GM23338 (cell line): ENCODE measurements at regions not wholly inside any gene's neighbourhood (a gene's known extent, or its start where the extent isn't known, plus 50 kb on each side); places are given as distances from the start of the nearest gene placed in this dataset.

ENCODE experiments used
- ATAC-seq: fragments of 200-7000 bp; cut with Tn5 transposase; 3 replicates; pipeline ENCODE4 v1.9.1; 2020
- DNase-seq: peaks from one replicate; pipeline ENCODE4 v3.0.0-alpha.2; 2015; ENCODE audit warnings: low spot score
- H2AFZ ChIP-seq: fragments of 200-600 bp; sonication (generic); 2 replicates; pipeline ENCODE4 v1.8.0; 2016; ENCODE audit warnings: antibody characterized with exemption, mild to moderate bottlenecking, moderate library complexity
- H3F3A ChIP-seq: fragments of 200-600 bp; sonication (generic); replicated peaks from 2 replicates; pipeline ENCODE4 v1.8.0; 2017; ENCODE audit warnings: antibody characterized with exemption, mixed run types, low read depth
- H3K27ac ChIP-seq: fragments of 200-600 bp; sonication (generic); 2 replicates; pipeline ENCODE4 v1.6.1; 2016; ENCODE audit warnings: low read depth
- H3K27me3 ChIP-seq: fragments of 200-600 bp; sonication (generic); 2 replicates; pipeline ENCODE4 v1.8.0; 2016; ENCODE audit warnings: mild to moderate bottlenecking, mixed run types, moderate library complexity; ENCODE audit not compliant: insufficient read depth
- H3K36me3 ChIP-seq: fragments of 200-600 bp; sonication (generic); 2 replicates; pipeline ENCODE4 v1.8.0; 2016; ENCODE audit warnings: mild to moderate bottlenecking; ENCODE audit not compliant: insufficient read depth
- H3K4me1 ChIP-seq: fragments of 200-600 bp; sonication (generic); 2 replicates; pipeline ENCODE4 v1.8.0; 2016; ENCODE audit warnings: mild to moderate bottlenecking, moderate library complexity; ENCODE audit not compliant: insufficient read depth
- H3K4me2 ChIP-seq: fragments of 200-600 bp; sonication (generic); 2 replicates; pipeline ENCODE4 v1.7.1; 2017; ENCODE audit warnings: mixed run types
- H3K4me3 ChIP-seq: fragments of 200-600 bp; sonication (generic); 2 replicates; pipeline ENCODE4 v1.6.1; 2016; ENCODE audit warnings: mixed run types
- H3K79me2 ChIP-seq: fragments of 200-600 bp; sonication (generic); replicated peaks from 2 replicates; pipeline ENCODE4 v1.8.0; 2017; ENCODE audit warnings: mild to moderate bottlenecking; ENCODE audit not compliant: insufficient read depth
- H3K9me2 ChIP-seq: fragments of 200-600 bp; sonication (generic); 2 replicates; pipeline ENCODE4 v1.8.0; 2017; ENCODE audit not compliant: insufficient read depth
- H4K20me1 ChIP-seq: fragments of 200-600 bp; sonication (generic); replicated peaks from 2 replicates; pipeline ENCODE4 v1.8.0; 2017; ENCODE audit warnings: mild to moderate bottlenecking; ENCODE audit not compliant: insufficient read depth
- H3K27ac Mint-ChIP-seq: 2 replicates; pipeline ENCODE4 v1.8.0; 2020; ENCODE audit warnings: inconsistent platforms, mild to moderate bottlenecking, moderate library complexity, mixed read lengths
- H3K27me3 Mint-ChIP-seq: 3 replicates; pipeline ENCODE4 v1.8.0; 2022; ENCODE audit warnings: low read depth, mild to moderate bottlenecking, moderate library complexity, mixed read lengths, inconsistent platforms; ENCODE audit not compliant: insufficient read depth, poor library complexity
- H3K36me3 Mint-ChIP-seq: 3 replicates; pipeline ENCODE4 v1.8.0; 2021; ENCODE audit warnings: low read depth, mild to moderate bottlenecking, inconsistent platforms, moderate library complexity, mixed read lengths
- H3K4me1 Mint-ChIP-seq: 3 replicates; pipeline ENCODE4 v1.8.0; 2020; ENCODE audit warnings: mild to moderate bottlenecking, inconsistent platforms, mixed read lengths
- H3K4me3 Mint-ChIP-seq: 3 replicates; pipeline ENCODE4 v1.8.0; 2021; ENCODE audit warnings: moderate library complexity, mild to moderate bottlenecking, inconsistent platforms, mixed read lengths
- H3K9me3 Mint-ChIP-seq: 3 replicates; pipeline ENCODE4 v1.8.0; 2020; ENCODE audit warnings: moderate library complexity, mild to moderate bottlenecking, inconsistent platforms, mixed read lengths
- CREB1 ChIP-seq: fragments of 250-450 bp; sonication (Bioruptor Pico); IDR thresholded peaks from 2 replicates; pipeline ENCODE4 v1.5.0; 2020; ENCODE audit warnings: low read depth, mild to moderate bottlenecking, moderate library complexity
- EZH2 ChIP-seq: fragments of 200-600 bp; sonication (generic); IDR thresholded peaks from one replicate; pipeline ENCODE4 v1.8.0; 2017; ENCODE audit warnings: antibody characterized with exemption, mild to moderate bottlenecking, low read depth; ENCODE audit not compliant: unreplicated experiment
- EZH2phosphoT487 ChIP-seq: fragments of 200-600 bp; sonication (generic); IDR thresholded peaks from one replicate; pipeline ENCODE4 v1.8.1; 2018; ENCODE audit warnings: antibody characterized with exemption; ENCODE audit not compliant: unreplicated experiment
- JUNB ChIP-seq: IDR thresholded peaks from one replicate; pipeline ENCODE4 v1.6.1; 2016; ENCODE audit warnings: antibody characterized with exemption; ENCODE audit not compliant: unreplicated experiment
- NANOG ChIP-seq: IDR thresholded peaks from 2 replicates; pipeline ENCODE4 v1.6.1; 2016; ENCODE audit warnings: antibody characterized with exemption, borderline replicate concordance
- POLR2AphosphoS5 ChIP-seq: IDR thresholded peaks from 2 replicates; pipeline ENCODE4 v1.6.1; 2016; ENCODE audit warnings: antibody characterized with exemption, low read depth
- STAT1 ChIP-seq: IDR thresholded peaks from one replicate; pipeline ENCODE4 v1.6.1; 2016; ENCODE audit warnings: antibody characterized with exemption; ENCODE audit not compliant: unreplicated experiment
- ZNF114 ChIP-seq: fragments of 250-450 bp; sonication (Bioruptor Pico); IDR thresholded peaks from 2 replicates; pipeline ENCODE4 v1.5.0; 2020; ENCODE audit warnings: mild to moderate bottlenecking, moderate library complexity
- TF ChIP-seq, protein P1 (sequence below): fragments of 250-450 bp; sonication (Bioruptor Pico); IDR thresholded peaks from 2 replicates; pipeline ENCODE4 v1.5.0; 2020; ENCODE audit warnings: mild to moderate bottlenecking, moderate library complexity
- TF ChIP-seq, protein P2 (sequence below): IDR thresholded peaks from one replicate; pipeline ENCODE4 v1.6.1; 2018; ENCODE audit warnings: antibody characterized with exemption; ENCODE audit not compliant: unreplicated experiment

GRCh38 chr3:190734490-190734889, 128.0 kb downstream of the GMNC start:
- H3K4me3 ChIP-seq = no peak overlapping the region
- Mint-ChIP-seq H3K4me3 (no peak overlapping the region), H3K36me3 (no peaks in the 10 kb centered on the region), H3K9me3 (no peaks in the 10 kb centered on the region), H3K27me3 (no peaks in the 10 kb centered on the region), H3K4me1 (peaks cover 9% of the 10 kb centered on the region), H3K27ac (no peak overlapping the region)
- no peaks in the 10 kb centered on the region for H3K27me3 ChIP-seq
- no peaks in the 10 kb centered on the region for H3K79me2 ChIP-seq
- no peaks in the 10 kb centered on the region for H3K4me1 ChIP-seq
- no peak overlapping the region for H3K27ac ChIP-seq
- no peaks in the 10 kb centered on the region for H3K9me2 ChIP-seq
- TF ChIP-seq JUNB = no peak
- no peak for TF ChIP-seq STAT1
- TF ChIP-seq EZH2 = no peak
- TF ChIP-seq, protein P1, sequence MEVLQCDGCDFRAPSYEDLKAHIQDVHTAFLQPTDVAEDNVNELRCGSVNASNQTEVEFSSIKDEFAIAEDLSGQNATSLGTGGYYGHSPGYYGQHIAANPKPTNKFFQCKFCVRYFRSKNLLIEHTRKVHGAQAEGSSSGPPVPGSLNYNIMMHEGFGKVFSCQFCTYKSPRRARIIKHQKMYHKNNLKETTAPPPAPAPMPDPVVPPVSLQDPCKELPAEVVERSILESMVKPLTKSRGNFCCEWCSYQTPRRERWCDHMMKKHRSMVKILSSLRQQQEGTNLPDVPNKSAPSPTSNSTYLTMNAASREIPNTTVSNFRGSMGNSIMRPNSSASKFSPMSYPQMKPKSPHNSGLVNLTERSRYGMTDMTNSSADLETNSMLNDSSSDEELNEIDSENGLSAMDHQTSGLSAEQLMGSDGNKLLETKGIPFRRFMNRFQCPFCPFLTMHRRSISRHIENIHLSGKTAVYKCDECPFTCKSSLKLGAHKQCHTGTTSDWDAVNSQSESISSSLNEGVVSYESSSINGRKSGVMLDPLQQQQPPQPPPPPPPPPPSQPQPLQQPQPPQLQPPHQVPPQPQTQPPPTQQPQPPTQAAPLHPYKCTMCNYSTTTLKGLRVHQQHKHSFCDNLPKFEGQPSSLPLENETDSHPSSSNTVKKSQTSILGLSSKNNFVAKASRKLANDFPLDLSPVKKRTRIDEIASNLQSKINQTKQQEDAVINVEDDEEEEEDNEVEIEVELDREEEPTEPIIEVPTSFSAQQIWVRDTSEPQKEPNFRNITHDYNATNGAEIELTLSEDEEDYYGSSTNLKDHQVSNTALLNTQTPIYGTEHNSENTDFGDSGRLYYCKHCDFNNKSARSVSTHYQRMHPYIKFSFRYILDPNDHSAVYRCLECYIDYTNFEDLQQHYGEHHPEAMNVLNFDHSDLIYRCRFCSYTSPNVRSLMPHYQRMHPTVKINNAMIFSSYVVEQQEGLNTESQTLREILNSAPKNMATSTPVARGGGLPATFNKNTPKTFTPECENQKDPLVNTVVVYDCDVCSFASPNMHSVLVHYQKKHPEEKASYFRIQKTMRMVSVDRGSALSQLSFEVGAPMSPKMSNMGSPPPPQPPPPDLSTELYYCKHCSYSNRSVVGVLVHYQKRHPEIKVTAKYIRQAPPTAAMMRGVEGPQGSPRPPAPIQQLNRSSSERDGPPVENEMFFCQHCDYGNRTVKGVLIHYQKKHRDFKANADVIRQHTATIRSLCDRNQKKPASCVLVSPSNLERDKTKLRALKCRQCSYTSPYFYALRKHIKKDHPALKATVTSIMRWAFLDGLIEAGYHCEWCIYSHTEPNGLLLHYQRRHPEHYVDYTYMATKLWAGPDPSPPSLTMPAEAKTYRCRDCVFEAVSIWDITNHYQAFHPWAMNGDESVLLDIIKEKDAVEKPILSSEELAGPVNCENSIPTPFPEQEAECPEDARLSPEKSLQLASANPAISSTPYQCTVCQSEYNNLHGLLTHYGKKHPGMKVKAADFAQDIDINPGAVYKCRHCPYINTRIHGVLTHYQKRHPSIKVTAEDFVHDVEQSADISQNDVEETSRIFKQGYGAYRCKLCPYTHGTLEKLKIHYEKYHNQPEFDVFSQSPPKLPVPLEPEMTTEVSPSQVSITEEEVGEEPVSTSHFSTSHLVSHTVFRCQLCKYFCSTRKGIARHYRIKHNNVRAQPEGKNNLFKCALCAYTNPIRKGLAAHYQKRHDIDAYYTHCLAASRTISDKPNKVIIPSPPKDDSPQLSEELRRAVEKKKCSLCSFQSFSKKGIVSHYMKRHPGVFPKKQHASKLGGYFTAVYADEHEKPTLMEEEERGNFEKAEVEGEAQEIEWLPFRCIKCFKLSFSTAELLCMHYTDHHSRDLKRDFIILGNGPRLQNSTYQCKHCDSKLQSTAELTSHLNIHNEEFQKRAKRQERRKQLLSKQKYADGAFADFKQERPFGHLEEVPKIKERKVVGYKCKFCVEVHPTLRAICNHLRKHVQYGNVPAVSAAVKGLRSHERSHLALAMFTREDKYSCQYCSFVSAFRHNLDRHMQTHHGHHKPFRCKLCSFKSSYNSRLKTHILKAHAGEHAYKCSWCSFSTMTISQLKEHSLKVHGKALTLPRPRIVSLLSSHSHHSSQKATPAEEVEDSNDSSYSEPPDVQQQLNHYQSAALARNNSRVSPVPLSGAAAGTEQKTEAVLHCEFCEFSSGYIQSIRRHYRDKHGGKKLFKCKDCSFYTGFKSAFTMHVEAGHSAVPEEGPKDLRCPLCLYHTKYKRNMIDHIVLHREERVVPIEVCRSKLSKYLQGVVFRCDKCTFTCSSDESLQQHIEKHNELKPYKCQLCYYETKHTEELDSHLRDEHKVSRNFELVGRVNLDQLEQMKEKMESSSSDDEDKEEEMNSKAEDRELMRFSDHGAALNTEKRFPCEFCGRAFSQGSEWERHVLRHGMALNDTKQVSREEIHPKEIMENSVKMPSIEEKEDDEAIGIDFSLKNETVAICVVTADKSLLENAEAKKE (CRISPR knock-in tag) = no peak
- no peak for TF ChIP-seq EZH2phosphoT487
- no peak for TF ChIP-seq POLR2AphosphoS5
- TF ChIP-seq NANOG = no peak
- ATAC-seq (no peak), DNase-seq (no peak)
- no peaks in the 10 kb centered on the region for H3K36me3 ChIP-seq
- H3K4me2 ChIP-seq = no peak overlapping the region
- no peaks in the 10 kb centered on the region for H3F3A ChIP-seq
- H4K20me1 ChIP-seq = no peaks in the 10 kb centered on the region
- H2AFZ ChIP-seq = no peak overlapping the region

- Mint-ChIP-seq H3K9me3 (no peaks in the 10 kb centered on the region), H3K4me1 (peaks cover 9% of the 10 kb centered on the region), H3K4me3 (no peak overlapping the region), H3K27ac (no peak overlapping the region), H3K27me3 (no peaks in the 10 kb centered on the region), H3K36me3 (no peaks in the 10 kb centered on the region)
- ATAC-seq (no peak), DNase-seq (no peak)
- Histone ChIP-seq H3K4me3 (no peak overlapping the region), H3F3A (no peaks in the 10 kb centered on the region), H3K27me3 (no peaks in the 10 kb centered on the region), H3K79me2 (no peaks in the 10 kb centered on the region), H3K9me2 (no peaks in the 10 kb centered on the region), H4K20me1 (no peaks in the 10 kb centered on the region), H3K4me1 (no peaks in the 10 kb centered on the region), H3K4me2 (no peak overlapping the region), H3K36me3 (no peaks in the 10 kb centered on the region), H3K27ac (no peak overlapping the region), H2AFZ (no peak overlapping the region)
- TF ChIP-seq CREB1 (no peak), ZNF114 (CRISPR knock-in tag) (no peak)
- TF ChIP-seq, protein P2, sequence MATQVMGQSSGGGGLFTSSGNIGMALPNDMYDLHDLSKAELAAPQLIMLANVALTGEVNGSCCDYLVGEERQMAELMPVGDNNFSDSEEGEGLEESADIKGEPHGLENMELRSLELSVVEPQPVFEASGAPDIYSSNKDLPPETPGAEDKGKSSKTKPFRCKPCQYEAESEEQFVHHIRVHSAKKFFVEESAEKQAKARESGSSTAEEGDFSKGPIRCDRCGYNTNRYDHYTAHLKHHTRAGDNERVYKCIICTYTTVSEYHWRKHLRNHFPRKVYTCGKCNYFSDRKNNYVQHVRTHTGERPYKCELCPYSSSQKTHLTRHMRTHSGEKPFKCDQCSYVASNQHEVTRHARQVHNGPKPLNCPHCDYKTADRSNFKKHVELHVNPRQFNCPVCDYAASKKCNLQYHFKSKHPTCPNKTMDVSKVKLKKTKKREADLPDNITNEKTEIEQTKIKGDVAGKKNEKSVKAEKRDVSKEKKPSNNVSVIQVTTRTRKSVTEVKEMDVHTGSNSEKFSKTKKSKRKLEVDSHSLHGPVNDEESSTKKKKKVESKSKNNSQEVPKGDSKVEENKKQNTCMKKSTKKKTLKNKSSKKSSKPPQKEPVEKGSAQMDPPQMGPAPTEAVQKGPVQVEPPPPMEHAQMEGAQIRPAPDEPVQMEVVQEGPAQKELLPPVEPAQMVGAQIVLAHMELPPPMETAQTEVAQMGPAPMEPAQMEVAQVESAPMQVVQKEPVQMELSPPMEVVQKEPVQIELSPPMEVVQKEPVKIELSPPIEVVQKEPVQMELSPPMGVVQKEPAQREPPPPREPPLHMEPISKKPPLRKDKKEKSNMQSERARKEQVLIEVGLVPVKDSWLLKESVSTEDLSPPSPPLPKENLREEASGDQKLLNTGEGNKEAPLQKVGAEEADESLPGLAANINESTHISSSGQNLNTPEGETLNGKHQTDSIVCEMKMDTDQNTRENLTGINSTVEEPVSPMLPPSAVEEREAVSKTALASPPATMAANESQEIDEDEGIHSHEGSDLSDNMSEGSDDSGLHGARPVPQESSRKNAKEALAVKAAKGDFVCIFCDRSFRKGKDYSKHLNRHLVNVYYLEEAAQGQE = no peak
These were observed 128.8 kb downstream of the GMNC start for GRCh38 chr3:190733591-190734146.
